EH (cell line): ENCODE measurements at regions not wholly inside any gene's neighbourhood (a gene's known extent, or its start where the extent isn't known, plus 50 kb on each side); places are given as distances from the start of the nearest gene placed in this dataset.
"Not testable (repeated sequence)": the region's sequence is repeated elsewhere in the genome, so short reads cannot be mapped to it uniquely, and the experiment has no call there.

Experiments
- DNase-seq: peaks from one replicate; pipeline ENCODE4 v3.0.0-alpha.2; 2015; ENCODE audit warnings: low read depth

DNA sequence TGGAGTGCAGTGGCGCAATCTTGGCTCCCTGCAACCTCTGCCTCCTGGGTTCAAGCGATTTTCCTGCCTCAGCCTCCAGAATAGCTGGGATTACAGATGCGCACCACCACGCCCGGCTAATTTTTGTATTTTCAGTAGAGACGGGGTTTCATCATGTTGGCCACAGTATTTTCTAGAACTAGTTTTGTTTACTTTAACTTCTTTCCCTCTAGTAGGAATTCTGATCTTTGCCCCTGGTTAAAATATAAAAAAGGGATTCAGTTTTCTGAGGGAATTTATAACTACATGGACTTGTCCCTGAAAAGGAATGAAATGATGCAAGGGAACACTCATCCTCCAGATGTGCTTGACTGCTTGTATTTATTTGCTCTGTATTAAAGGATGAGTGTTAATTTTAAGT lies 628.9 kb downstream of the ETNK1 start:
- not testable (repeated sequence) for DNase-seq

DNA sequence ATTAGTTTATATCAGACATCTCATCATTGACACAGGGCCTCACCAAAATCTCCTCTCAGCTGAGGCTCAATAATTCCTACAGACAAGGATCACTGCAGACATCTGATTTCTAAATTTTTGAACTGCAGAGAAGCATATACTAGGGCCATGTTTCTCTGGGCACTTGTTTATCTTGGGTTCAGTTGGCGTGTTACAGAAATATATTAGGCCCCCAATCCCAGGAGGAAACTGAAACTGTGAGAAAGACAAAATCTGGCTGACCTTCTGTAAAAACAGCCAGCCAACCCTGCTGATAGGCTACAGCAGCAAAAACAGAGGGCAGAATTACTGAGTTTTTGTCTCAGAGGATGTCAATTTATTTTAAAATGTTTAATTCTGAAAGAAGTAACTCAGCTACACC lies 634.6 kb downstream of the ETNK1 start:
- no peak for DNase-seq

DNA sequence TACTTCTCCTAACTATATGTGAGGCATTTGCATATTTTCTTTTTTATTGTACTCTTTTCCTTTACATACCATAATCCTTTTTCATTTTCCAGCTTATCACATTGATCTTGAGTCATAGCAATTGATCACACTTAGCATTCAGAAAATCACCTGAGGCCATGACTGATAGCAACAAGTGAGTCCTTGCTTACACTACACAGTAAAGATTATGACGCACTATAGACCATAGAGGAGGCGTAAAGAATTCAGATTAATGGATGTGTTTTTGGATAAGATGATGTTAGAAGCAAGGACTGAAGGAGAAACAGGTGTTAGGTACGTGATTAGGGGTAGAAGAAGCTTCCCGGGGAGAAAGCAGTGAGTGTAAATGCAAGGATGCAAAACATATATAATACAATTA lies 637.7 kb downstream of the ETNK1 start:
- DNase-seq, result no peak

DNA sequence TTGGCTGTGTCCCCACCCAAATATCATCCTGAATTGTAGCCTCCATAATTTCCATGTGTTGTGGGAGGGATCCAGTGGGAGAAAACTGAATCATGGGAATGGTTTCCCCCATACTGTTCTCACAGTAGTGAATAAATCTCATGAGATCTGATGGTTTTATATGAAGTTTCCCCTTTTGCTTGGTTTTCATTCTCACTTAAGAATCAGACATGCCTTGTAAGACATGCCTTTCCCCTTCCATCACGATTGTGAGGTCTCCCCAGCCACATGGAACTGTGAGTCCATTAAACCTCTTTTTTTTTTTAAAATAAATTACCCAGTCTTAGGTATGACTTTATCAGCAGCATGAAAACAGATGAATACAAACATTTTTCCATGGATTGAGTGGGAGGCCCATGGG lies 652.9 kb downstream of the ETNK1 start:
- DNase-seq, result no peak

DNA sequence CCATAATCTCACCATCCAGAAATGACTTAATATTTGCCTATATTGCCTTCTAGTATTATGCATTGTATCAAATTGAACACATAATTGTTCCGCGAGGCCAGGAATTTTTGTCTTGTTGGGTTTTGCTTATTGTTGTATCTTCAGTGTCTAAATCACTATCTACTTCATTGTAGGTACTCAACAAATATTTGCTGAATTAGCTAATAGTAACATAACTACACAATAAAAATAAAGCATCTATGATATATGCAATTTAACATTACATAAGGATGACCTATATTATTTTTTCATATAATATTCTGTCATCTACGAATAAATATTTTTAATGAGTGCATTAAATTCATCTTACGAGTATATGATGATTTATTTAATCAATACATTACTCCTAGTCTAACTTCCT lies 656.3 kb downstream of the ETNK1 start:
- DNase-seq, result no peak

DNA sequence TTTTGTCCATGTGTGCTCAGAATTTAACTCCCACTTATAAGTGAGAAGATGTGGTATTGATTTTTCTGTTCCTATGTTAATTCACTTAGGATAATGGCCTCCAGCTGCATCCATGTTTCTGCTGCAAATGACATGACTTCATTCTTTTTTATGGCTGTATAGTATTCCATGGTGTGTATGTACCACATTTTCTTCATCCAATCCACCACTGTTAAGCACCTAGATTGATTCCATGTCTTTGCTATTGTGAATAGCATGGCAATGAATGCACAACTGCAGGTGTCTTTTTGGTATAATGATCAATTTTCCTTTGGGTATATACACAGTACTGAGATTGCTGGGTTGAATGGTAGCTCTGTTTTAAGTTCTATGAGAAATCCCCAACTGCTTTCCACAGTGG lies 657.7 kb downstream of the ETNK1 start:
- DNase-seq, result no peak

DNA sequence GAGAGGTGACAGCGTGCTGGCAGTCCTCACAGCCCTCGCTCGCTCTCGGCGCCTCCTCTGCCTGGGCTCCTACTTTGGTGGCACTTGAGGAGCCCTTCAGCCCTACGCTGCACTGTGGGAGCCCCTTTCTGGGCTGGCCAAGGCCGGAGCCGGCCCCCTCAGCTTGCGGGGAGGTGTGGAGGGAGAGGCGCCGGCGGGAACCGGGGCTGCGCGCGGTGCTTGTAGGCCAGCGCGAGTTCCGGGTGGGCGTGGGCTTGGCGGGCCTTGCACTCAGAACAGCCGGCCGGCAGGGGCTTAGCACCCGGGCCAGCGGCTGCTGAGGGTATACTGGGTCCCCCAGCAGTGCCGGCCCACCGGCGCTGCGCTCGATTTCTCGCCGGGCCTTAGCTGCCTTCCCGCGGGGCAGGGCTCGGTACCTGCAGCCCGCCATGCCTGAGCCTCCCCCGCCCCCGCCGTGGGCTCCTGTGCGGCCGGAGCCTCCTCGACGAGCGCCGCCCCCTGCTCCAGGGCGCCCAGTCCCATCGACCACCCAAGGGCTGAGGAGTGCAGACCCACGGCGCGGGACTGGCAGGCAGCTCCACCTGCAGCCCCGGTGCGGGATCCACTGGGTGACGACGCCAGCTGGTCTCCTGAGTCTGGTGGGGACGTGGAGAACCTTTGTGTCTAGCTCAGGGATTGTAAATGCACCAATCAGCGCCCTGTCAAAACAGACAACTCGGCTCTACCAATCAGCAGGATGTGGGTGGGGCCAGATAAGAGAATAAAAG lies 661.0 kb downstream of the ETNK1 start:
- not testable (repeated sequence) for DNase-seq

DNA sequence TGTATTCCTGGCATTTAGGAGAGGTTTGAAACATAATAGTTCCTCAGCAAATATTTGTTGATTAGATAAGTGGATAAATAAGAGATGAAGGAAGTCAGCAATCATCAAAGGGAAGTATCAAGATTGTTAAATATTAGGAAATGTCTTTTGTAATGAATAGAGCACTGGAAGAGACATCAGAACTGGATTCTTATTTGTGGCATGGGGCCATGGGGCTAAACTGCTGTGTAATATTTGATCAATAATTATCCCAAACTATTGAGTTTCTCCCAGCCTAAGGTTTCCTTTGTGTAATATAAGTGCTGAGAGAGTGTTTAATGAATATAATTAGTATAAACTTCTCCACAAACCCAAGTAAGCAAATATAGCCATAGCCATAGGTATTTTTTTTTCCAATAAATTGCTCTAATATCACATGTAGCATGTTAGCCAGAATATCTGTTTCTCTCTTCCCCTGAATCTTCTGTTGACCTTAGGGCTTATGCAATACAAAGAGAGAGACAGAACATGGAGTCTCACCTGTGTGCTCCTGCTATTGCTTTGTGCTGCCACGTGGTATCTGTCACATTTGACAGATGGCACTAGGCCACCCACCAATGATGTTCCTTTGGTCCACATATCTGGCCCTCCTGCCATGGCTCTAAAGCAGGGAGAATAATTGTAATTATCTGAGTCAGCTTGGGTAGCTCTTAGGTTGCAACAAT lies 658.7 kb downstream of the SOX5 start:
- DNase-seq, result no peak

DNA sequence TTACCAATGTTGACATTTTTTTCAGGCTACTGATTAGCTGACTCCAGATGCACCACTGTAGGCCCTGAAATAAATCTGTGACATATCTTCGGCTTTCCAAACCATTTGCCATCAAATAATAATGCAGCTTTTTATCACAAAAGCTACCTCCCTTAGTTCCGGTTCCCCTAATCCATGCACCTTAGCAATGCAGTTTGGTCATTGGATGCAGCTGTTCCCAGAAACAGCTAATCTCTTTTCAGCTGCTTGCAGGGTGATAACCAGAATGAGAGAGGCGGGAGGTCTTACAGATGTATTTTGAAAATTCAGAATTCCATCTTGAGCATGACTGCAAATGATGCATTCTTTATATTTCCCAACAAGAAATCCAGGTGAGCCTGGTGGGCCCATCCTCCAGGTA lies 646.2 kb downstream of the SOX5 start:
- DNase-seq, result no peak

DNA sequence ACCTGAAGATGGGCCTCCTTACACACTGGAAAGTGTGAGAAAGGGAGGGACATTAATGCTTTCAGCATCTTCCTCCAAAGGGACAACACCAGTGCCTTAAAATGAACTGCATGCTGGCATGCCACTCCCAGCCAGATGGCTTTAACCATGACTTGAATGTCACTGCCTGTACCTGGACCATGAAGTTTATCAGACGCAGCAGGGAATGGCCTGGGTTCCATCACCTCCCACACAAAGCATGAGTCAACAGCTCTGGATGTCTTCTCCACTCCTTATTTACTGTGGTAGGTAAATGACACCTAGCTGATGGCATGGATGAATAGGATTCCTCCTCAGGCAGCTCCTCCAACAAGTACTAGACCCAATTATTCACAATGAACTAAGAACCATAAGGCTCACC lies 645.6 kb downstream of the SOX5 start:
- DNase-seq, result no peak

DNA sequence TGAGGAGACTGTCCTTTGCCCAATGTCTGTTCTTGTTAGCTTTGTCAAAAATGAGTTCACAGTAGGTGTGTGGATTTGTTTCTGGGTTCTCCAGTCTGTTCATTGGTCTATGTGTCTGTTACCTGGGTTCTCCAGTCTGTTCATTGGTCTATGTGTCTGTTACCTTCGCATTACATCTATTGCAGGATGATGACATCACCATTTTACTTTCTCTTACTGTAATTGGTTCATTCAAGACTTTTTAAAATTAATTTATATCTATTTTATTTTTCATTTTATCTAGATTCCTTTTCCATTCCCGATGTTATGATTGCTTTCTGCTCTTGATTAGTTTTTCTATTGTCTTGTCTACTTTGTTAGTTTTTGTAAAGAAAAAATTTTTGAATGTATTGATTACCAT lies 615.5 kb downstream of the SOX5 start:
- no peak for DNase-seq

DNA sequence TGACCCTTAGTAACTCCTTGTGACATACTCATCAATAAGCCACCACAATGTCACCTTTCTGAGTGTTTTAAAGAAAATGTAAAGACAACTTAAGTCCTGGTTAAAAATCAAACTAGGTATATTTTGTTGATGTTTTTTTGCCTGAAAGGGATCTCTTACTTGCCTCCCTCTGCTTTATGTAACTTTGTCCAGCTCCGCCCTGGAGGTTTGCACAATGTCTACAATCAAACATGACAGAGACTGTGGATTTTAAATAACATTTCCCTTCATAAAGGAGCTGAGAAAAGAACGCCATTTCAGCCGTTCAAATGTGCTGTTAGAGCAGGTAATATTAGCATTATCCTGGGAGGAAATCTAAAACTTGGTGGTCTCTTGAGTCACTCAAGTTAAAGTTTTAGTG lies 613.9 kb downstream of the SOX5 start:
- no peak for DNase-seq

DNA sequence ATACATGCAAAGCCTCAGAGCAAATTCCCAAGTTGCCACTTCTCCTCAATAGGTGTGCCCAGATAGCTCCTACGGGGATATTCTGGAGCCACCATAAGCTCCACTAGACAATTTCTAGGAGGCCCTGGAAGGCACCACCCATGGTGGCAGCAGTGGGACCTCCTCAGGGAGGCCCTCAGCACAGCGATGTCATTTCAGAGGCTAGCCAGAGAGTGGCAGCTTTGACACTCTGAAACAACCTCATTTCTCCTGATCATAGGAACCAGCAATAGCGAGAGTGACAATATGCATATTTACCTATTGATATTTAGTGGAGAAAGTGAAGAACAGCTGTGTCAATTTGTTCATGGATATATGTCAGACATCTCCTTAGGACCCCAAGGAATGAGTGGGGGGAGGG lies 612.3 kb downstream of the SOX5 start:
- DNase-seq, result no peak

DNA sequence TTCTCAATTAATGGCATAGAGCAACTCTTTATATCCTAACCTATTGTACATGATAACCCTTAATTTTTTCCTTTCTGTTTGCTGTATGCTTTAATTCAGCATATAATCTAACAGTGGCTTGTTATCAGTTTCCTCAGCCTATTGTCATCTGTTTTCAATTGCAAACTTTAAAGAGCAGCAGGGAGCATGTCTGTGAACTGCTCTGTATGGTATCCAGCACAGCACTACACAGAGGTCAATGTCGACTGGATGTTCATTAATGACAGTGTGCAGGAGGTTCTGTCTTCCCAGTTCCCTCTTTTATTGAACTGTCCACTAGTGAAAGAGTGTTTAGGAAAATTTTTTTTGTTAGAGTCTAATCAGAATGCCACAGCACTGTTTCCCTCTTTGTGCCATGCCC lies 609.1 kb downstream of the SOX5 start:
- DNase-seq, result no peak

DNA sequence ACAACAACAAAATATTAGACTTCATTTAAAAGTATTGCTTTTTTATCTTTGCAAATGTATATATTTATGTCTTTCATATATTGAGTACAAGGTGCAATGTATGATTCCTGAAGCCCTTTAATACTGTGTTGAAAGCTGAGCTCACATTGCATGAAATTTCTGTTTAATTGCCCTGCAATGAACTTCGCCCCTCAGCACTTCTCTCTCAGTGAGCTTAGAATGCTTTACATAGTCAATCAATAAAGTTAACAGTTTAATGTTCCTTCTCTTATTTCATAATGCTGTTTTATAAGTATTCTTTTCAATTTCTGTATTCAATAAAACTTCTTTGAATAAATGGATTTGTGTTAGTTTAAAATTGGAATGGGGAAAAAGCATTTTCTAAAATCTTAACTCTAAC lies 607.1 kb downstream of the SOX5 start:
- no peak for DNase-seq

DNA sequence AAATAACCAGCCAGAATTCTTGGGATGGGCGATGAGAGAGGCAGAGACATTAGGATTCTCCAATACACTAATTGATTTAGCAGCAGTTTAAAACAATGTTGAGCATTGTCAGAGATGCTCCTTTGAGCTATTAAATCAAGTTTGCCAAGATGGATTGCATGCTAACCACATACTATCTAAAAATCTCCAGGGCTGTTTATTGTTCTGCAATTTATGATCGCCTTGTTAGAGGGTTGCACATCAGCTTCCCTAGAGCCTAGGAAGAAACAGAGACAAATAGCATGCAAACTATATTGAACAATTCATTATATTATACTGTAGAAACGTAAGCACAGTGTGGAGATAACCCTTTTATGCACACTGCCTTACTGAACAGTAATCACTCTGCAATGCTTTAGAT lies 599.9 kb downstream of the SOX5 start:
- no peak for DNase-seq

DNA sequence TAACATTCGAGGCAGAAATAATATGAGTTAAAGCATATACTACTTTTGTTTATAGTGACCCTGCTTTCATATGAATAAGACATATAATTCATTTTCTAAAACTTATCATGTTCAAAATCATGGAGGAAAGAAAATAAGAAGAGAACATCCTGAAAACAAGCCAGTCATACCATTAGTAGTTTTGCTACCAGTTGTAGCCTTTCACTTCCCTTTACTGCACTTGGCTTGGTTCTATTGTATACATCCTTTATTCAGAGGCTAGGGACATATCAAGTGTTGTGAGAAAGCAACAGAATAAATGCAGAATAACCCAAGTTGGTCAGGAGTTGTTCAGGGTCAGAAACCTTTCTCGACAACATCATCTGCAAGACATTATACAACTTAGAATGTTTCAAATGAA lies 598.7 kb downstream of the SOX5 start:
- DNase-seq, result peak; percentile 0

DNA sequence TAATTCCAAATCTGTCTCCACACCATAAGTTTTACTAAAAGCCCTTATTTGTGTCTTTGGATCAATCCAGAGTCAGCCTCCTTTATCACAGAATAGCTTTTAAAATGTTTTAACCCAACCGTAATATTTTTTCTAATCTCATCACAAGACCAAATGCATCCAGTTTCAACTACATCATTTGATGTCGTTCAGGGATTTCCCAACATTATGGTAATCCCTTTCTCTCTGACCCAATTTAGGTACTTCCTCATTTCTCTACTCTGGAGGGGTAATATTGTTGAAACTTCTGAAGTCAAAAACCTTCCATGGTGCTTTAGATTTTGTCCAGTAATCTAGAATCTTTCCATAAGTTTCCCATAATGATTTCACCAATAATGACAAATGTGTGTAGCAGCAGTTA lies 596.8 kb downstream of the SOX5 start:
- DNase-seq, result no peak

DNA sequence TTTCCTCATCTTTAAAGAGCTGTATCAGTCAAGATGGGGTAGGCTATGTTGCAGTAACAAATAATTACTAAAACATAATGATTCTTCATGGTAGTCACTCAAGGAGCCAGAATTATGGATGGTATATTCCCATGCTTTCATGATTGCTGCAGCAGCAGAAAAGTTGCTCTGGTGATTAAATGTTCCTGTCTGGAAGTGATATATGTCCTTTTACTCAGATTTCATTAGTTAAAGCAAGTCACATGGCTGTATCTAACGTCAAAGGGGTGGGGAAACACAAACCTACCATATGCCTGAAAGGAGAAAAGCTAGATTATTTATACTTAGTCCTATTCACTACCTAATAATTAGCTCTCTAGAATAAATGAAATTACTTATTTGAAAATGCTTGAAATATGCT lies 594.7 kb downstream of the SOX5 start:
- DNase-seq, result no peak

DNA sequence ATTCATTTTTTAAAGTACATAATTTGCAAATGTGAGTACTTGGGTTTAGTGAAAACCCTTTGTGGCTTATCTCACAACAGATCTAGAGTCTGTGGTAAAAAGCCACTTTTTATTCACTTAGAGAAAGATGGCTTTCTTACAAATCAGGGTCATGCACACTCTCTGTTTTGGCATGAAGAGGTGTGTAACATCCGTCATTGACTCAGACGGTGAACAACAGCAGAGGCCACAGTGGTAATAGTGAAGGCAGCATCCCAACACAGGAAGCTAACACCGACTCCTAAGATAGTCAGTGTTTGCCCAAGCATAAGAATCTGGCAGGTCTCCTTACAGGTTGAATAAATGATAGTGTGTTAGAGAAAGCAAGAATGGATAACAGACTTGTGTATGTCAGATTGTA lies 593.0 kb downstream of the SOX5 start:
- DNase-seq, result no peak

DNA sequence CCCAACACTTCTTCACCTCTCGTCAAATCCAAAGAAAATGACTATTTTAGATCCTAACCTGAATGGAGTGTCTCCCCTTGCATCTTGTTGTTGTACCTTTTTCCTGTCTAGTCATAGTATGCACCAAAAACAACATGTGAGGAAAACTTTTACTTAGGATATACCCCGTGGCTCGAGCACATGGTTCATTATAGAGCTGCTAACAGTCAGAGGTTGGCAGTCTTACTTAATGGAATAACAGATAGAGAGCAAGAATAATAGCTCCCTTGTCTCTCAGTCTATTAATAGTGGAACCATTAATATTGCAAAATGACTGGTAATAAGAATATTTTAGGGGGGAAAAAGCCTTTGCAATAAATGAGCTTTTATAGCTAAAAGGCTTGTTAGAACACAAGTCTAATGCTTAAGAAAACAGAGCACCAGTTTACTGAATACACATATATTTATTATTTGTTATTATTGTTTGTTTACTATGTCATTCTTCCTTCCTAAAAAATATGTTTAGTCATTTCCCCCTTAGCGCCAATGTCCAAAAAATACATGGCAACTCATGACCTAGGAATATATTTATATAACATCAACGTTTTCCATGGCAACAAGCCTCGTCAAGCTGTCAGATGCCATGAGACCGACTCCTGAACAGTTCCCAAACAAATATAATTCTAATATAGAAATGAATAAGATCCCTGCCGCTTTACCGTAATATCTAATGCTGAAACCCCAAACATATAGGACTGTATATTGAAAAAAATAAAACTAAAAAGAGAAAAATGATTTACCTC lies 592.4 kb downstream of the SOX5 start:
- no peak for DNase-seq

DNA sequence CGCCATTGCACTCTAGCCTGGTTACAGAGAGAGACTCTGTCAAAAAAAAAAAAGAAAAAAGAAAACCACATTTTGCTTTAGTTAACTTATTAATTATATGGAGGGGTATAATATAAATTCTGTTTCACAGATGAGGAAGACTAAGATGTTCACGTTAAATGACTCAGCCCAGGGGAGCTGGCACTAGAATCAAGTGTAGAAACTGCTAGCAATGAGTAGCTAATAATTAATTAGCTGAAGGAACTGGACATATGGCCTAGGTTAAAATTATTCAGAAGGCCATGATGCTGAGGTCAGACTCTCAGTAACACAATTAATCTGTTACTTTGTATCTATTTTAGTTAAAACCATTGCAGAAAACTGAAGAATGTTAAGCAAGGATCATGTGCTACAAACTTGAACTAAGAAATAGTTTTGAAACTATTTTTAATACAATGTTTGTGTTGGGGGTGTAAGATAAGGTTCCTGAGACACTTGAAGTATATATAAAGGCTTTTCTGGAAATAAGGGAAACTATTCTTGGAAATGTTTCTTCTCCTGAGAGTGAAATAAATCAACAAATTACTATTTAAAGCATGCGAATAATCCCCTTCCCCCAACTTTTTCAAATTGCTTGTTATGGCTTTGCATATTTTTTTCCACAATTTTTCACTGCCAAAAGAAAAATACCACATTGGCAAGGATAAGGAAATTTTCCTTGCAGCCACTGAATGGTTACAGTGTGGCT lies 589.3 kb downstream of the SOX5 start:
- no peak for DNase-seq

DNA sequence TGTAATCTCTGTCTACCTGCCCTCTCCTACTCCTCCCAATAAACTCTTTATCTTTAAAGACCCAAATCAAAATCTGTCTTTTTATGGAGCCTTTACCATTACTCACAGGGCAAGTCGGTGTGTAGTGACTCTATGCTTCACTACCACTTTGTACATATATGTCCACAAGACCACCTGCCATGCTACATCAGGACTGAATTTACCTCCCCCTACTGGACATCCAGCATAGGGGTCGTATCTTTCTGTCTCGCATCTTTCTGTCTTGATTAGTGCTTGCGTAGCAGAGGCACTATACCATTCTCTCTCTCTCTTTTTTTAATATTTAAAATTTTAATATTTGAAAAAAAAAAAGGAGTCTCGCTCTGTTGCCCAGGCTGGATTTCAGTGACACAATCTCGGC lies 587.5 kb downstream of the SOX5 start:
- DNase-seq, result no peak
